OCI-LY7 (cell line): ENCODE measurements at regions not wholly inside any gene's neighbourhood (a gene's known extent, or its start where the extent isn't known, plus 50 kb on each side); places are given as distances from the start of the nearest gene placed in this dataset.

ENCODE experiments used
- BruUV-seq: library from RNA; stranded (reverse); fragments of 400-500 nt; replicated peaks from 2 replicates; lab custom pipeline; 2021; lab: Mats Ljungman, UMichigan
- CTCF ChIA-PET: fragments of 300-600 bp; sonication (Branson Sonifier 250); formaldehyde crosslinking; loops from one replicate; lab custom pipeline; 2022; ENCODE audit warnings: antibody characterized with exemption; ENCODE audit not compliant: unreplicated experiment; lab: Charles Lee
- POLR2A ChIA-PET: fragments of 300-600 bp; sonication (Branson Sonifier 250); formaldehyde crosslinking; loops from one replicate; lab custom pipeline; 2022; ENCODE audit warnings: antibody characterized with exemption; lab: Charles Lee
- DNase-seq: peaks from one replicate; pipeline ENCODE4 v3.0.0-alpha.2; 2015; ENCODE audit warnings: low spot score
- H2AFZ ChIP-seq: fragments of 200-600 bp; sonication (generic), shearing (Covaris generic); 2 replicates; pipeline ENCODE4 v1.6.1; 2014; ENCODE audit warnings: mild to moderate bottlenecking, antibody characterized with exemption, low read length, moderate library complexity
- H3K27ac ChIP-seq: fragments of 200-600 bp; sonication (generic); 2 replicates; pipeline ENCODE4 v1.5.1; 2014; ENCODE audit warnings: mixed run types, low read depth, mild to moderate bottlenecking, moderate library complexity, low read length, inconsistent platforms; ENCODE audit not compliant: poor library complexity, severe bottlenecking
- H3K36me3 ChIP-seq: fragments of 200-600 bp; sonication (generic); 2 replicates; pipeline ENCODE4 v1.6.1; 2014; ENCODE audit warnings: mild to moderate bottlenecking, antibody characterized with exemption, low read length, moderate library complexity, mixed read lengths; ENCODE audit not compliant: insufficient read depth
- H3K4me1 ChIP-seq: fragments of 200-600 bp; sonication (generic); 2 replicates; pipeline ENCODE4 v1.5.1; 2014; ENCODE audit warnings: mild to moderate bottlenecking, low read length; ENCODE audit not compliant: insufficient read depth, poor library complexity, severe bottlenecking
- H3K4me2 ChIP-seq: fragments of 200-600 bp; sonication (generic); 2 replicates; pipeline ENCODE4 v1.6.1; 2014; ENCODE audit warnings: mild to moderate bottlenecking, low read length
- H3K4me3 ChIP-seq: fragments of 200-600 bp; sonication (generic); 2 replicates; pipeline ENCODE4 v1.5.1; 2014; ENCODE audit warnings: mild to moderate bottlenecking, low read depth, low read length; ENCODE audit not compliant: poor library complexity, severe bottlenecking
- H3K79me2 ChIP-seq: fragments of 200-600 bp; sonication (generic); 2 replicates; pipeline ENCODE4 v1.6.1; 2016; ENCODE audit warnings: low read depth, mild to moderate bottlenecking, low read length, moderate library complexity, mixed read lengths; ENCODE audit not compliant: insufficient read depth
- H3K9me2 ChIP-seq: fragments of 200-600 bp; sonication (generic); 2 replicates; pipeline ENCODE4 v1.6.1; 2016; ENCODE audit warnings: mild to moderate bottlenecking, low read length, mixed read lengths; ENCODE audit not compliant: insufficient read depth
- H3K9me3 ChIP-seq: fragments of 200-600 bp; sonication (generic); 2 replicates; pipeline ENCODE4 v1.6.1; 2014; ENCODE audit warnings: mild to moderate bottlenecking, mixed run types, low read length, mixed read lengths
- H4K20me1 ChIP-seq: fragments of 200-600 bp; sonication (generic); 2 replicates; pipeline ENCODE4 v1.6.1; 2014; ENCODE audit warnings: mild to moderate bottlenecking, antibody characterized with exemption, low read length, moderate library complexity, mixed read lengths; ENCODE audit not compliant: insufficient read depth
- EZH2phosphoT487 ChIP-seq: fragments of 200-600 bp; sonication (generic); IDR thresholded peaks from 2 replicates; pipeline ENCODE4 v1.6.1; 2018; ENCODE audit warnings: low read depth, borderline replicate concordance, mild to moderate bottlenecking, mixed run types, antibody characterized with exemption, low read length, moderate library complexity, mixed read lengths
- intact Hi-C: fragments of 100-400 bp; cut with micrococcal nuclease; formaldehyde crosslinking; loops from one replicate; pipeline ENCODE4 v1.10.0; 2022; ENCODE audit not compliant: unreplicated experiment
- TF ChIP-seq, protein P1 (sequence below): fragments of 200-600 bp; sonication (generic); conservative IDR thresholded peaks from 2 replicates; pipeline ENCODE4 v1.5.1; 2014; ENCODE audit warnings: mild to moderate bottlenecking, antibody characterized with exemption, low read length, moderate library complexity, mixed read lengths

DNA sequence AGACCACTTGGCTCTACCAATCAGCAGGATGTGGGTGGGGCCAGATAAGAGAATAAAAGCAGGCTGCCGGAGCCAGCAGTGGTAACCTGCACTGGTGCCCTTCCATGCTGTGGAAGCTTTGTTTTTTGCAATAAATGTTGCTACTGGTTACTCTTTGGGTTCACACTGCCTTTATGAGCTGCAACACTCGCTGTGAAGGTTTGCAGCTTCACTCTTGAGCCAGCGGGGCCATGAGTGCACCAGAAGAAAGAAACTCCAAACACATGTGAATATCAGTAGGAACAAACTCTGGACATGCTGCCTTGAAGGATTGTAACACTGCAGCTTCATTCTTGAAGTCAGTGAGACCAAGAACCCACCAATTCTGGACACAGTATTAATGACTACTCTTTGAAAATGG lies 89.9 kb upstream of the MBOAT1 start:
- no peak for DNase-seq
- no peaks in the 10 kb centered on the region for H3K79me2 ChIP-seq
- no peak overlapping the region for H3K4me3 ChIP-seq
- H3K4me1 ChIP-seq: no peaks in the 10 kb centered on the region
- H3K9me2 ChIP-seq: no peaks in the 10 kb centered on the region
- H3K27ac ChIP-seq: no peak overlapping the region
- H4K20me1 ChIP-seq: no peaks in the 10 kb centered on the region
- ChIA-PET POLR2A (interaction anchor here (0.7 kb wide), 1 partner anchor 231 kb away, joined by 5 read pairs; no protein-coding TSS in a partner anchor), CTCF (interaction anchor here (1.1 to 1.2 kb wide), 2 partner anchors 11 to 19 kb away, joined by 3 read pairs; no protein-coding TSS in a partner anchor)
- H3K9me3 ChIP-seq: no peaks in the 10 kb centered on the region
- intact Hi-C loops: no loop called here
- no peak overlapping the region for H3K4me2 ChIP-seq
- no peak for TF ChIP-seq EZH2phosphoT487
- TF ChIP-seq, protein P1, sequence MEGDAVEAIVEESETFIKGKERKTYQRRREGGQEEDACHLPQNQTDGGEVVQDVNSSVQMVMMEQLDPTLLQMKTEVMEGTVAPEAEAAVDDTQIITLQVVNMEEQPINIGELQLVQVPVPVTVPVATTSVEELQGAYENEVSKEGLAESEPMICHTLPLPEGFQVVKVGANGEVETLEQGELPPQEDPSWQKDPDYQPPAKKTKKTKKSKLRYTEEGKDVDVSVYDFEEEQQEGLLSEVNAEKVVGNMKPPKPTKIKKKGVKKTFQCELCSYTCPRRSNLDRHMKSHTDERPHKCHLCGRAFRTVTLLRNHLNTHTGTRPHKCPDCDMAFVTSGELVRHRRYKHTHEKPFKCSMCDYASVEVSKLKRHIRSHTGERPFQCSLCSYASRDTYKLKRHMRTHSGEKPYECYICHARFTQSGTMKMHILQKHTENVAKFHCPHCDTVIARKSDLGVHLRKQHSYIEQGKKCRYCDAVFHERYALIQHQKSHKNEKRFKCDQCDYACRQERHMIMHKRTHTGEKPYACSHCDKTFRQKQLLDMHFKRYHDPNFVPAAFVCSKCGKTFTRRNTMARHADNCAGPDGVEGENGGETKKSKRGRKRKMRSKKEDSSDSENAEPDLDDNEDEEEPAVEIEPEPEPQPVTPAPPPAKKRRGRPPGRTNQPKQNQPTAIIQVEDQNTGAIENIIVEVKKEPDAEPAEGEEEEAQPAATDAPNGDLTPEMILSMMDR: no peak
- no peaks in the 10 kb centered on the region for H3K36me3 ChIP-seq
- no peak overlapping the region for H2AFZ ChIP-seq
- BruUV-seq: no TSS peak

GRCh38 chr6:20302702-20303251 lies 90.5 kb upstream of the MBOAT1 start:
- no peaks in the 10 kb centered on the region for H3K9me3 ChIP-seq
- BruUV-seq: no TSS peak
- H3K4me2 ChIP-seq: no peak overlapping the region
- no peak for TF ChIP-seq EZH2phosphoT487
- TF ChIP-seq, protein P1: no peak
- no peaks in the 10 kb centered on the region for H3K4me1 ChIP-seq
- CTCF ChIA-PET: interaction anchor here (1.2 kb wide), 1 partner anchor 10 kb away, joined by 3 read pairs; no protein-coding TSS in a partner anchor
- no peak for DNase-seq
- intact Hi-C loops: no loop called here
- no peak overlapping the region for H2AFZ ChIP-seq
- no peaks in the 10 kb centered on the region for H3K9me2 ChIP-seq
- POLR2A ChIA-PET: no interaction called here
- no peak overlapping the region for H3K4me3 ChIP-seq
- no peaks in the 10 kb centered on the region for H4K20me1 ChIP-seq
- H3K27ac ChIP-seq: no peak overlapping the region
- H3K36me3 ChIP-seq: no peaks in the 10 kb centered on the region
- no peaks in the 10 kb centered on the region for H3K79me2 ChIP-seq

DNA sequence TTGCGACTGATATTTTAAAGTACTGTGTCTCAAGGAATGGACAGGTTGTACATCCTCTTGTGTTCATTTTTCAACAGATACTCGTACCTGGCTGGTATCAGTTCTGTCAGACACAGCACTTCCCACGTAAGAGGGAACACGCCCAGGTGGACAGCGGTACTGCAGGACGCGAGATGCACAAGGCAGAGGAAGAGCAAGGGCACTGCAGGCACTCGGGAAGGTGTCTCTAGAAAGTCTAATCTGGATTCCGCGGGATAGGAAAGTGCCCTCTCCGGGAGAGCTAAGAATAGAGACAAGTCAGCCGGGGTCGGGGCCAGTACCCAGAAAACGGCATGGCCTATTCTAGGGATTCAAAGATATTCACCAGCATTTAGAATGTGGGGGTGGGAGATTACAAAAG lies 94.2 kb upstream of the MBOAT1 start:
- no peaks in the 10 kb centered on the region for H3K36me3 ChIP-seq
- no peak overlapping the region for H2AFZ ChIP-seq
- ChIA-PET POLR2A (no interaction called here), CTCF (no interaction called here)
- BruUV-seq: no TSS peak
- H3K9me2 ChIP-seq: no peaks in the 10 kb centered on the region
- no peak overlapping the region for H3K4me2 ChIP-seq
- intact Hi-C loops: no loop called here
- TF ChIP-seq EZH2phosphoT487: no peak
- TF ChIP-seq, protein P1: no peak
- no peaks in the 10 kb centered on the region for H3K4me1 ChIP-seq
- no peak overlapping the region for H3K4me3 ChIP-seq
- no peaks in the 10 kb centered on the region for H4K20me1 ChIP-seq
- no peaks in the 10 kb centered on the region for H3K79me2 ChIP-seq
- DNase-seq: no peak
- no peak overlapping the region for H3K27ac ChIP-seq
- no peaks in the 10 kb centered on the region for H3K9me3 ChIP-seq
